SK-N-SH treated with all-trans-retinoic acid at 6 μM for 48 hours (cell line): ENCODE measurements at regions not wholly inside any gene's neighbourhood (a gene's known extent, or its start where the extent isn't known, plus 50 kb on each side); places are given as distances from the start of the nearest gene placed in this dataset.

ENCODE experiments used
- ARNTL ChIP-seq: fragments of 450-650 bp; formaldehyde crosslinking; IDR thresholded peaks from 2 replicates; pipeline ENCODE4 v1.5.0; 2020; ENCODE audit warnings: low read depth, mild to moderate bottlenecking, moderate library complexity, borderline replicate concordance
- BACH2 ChIP-seq: fragments of 250-450 bp; sonication (Bioruptor Pico); IDR thresholded peaks from 2 replicates; pipeline ENCODE4 v1.9.0; 2021; ENCODE audit warnings: mild to moderate bottlenecking, borderline replicate concordance
- CSDC2 ChIP-seq: fragments of 250-450 bp; sonication (Bioruptor Pico); IDR thresholded peaks from 2 replicates; pipeline ENCODE4 v1.5.0; 2020; ENCODE audit warnings: mild to moderate bottlenecking, moderate library complexity
- RARB ChIP-seq: fragments of 250-450 bp; sonication (Bioruptor Pico); IDR thresholded peaks from 2 replicates; pipeline ENCODE4 v1.8.0; 2021; ENCODE audit warnings: mild to moderate bottlenecking, moderate library complexity
- SNAI2 ChIP-seq: fragments of 250-450 bp; sonication (Bioruptor Pico); IDR thresholded peaks from 2 replicates; pipeline ENCODE4 v1.5.0; 2020; ENCODE audit warnings: mild to moderate bottlenecking, moderate library complexity
- ZFP3 ChIP-seq: fragments of 250-450 bp; sonication (Bioruptor Pico); IDR thresholded peaks from 2 replicates; pipeline ENCODE4 v1.5.0; 2020; ENCODE audit warnings: mild to moderate bottlenecking, moderate library complexity
- ZFP30 ChIP-seq: fragments of 450-650 bp; formaldehyde crosslinking; IDR thresholded peaks from 2 replicates; pipeline ENCODE4 v1.5.0; 2022; ENCODE audit warnings: mild to moderate bottlenecking, moderate library complexity
- ZNF565 ChIP-seq: fragments of 450-650 bp; formaldehyde crosslinking; conservative IDR thresholded peaks from 2 replicates; pipeline ENCODE4 v1.5.0; 2020; ENCODE audit warnings: low read depth, mild to moderate bottlenecking, moderate library complexity
- ZNF8 ChIP-seq: fragments of 450-650 bp; formaldehyde crosslinking; IDR thresholded peaks from 2 replicates; pipeline ENCODE4 v1.5.0; 2020; ENCODE audit warnings: mild to moderate bottlenecking, moderate library complexity
- TF ChIP-seq, protein P1 (sequence below): fragments of 250-450 bp; sonication (Bioruptor Pico); IDR thresholded peaks from 2 replicates; pipeline ENCODE4 v1.5.0; 2020; ENCODE audit warnings: mild to moderate bottlenecking, moderate library complexity
- TF ChIP-seq, protein P2 (sequence below): fragments of 250-450 bp; sonication (Bioruptor Pico); IDR thresholded peaks from 2 replicates; pipeline ENCODE4 v1.8.0; 2021; ENCODE audit warnings: low read depth, mild to moderate bottlenecking, moderate library complexity, borderline replicate concordance

DNA sequence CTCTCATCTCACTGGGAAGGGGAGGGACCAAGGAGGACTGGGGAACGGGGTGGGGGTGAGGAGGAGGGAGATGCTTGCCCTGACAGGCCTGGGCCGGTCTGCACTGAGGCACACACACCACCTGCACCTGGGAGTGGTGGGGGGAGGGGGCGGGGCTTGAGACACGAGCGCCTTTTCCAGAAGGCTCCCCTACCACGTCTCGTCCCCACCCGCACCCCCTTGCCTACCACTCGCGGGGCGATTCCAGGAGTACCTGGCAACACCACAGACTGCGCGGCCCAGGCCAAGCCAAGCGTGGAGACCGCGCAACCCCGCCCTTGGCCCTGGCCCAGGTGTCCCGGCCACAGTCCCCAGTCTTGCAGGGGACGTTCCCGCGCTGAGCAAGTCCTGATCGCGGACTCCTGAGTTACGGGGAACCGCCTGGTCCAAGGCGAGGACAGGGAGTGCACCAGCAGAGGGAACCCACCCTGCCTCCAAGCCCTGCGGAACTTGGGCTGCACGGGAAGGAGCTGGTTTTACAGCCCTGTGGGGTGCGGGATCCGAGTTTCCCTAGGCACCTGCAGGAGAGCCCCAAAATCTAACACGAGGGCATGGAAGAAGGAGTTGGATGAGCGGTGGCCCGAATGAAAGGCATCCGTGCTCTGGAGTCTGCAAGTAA, 68.1 kb upstream of the SH3GL3 start:
- TF ChIP-seq SNAI2 (no peak), ZFP3 (CRISPR knock-in tag) (no peak), RARB (CRISPR knock-in tag) (no peak), ZFP30 (CRISPR knock-in tag) (no peak), ZNF565 (no peak), BACH2 (CRISPR knock-in tag) (no peak), ARNTL (CRISPR knock-in tag) (no peak), ZNF8 (CRISPR knock-in tag) (no peak), CSDC2 (CRISPR knock-in tag) (no peak)
- TF ChIP-seq, protein P1, sequence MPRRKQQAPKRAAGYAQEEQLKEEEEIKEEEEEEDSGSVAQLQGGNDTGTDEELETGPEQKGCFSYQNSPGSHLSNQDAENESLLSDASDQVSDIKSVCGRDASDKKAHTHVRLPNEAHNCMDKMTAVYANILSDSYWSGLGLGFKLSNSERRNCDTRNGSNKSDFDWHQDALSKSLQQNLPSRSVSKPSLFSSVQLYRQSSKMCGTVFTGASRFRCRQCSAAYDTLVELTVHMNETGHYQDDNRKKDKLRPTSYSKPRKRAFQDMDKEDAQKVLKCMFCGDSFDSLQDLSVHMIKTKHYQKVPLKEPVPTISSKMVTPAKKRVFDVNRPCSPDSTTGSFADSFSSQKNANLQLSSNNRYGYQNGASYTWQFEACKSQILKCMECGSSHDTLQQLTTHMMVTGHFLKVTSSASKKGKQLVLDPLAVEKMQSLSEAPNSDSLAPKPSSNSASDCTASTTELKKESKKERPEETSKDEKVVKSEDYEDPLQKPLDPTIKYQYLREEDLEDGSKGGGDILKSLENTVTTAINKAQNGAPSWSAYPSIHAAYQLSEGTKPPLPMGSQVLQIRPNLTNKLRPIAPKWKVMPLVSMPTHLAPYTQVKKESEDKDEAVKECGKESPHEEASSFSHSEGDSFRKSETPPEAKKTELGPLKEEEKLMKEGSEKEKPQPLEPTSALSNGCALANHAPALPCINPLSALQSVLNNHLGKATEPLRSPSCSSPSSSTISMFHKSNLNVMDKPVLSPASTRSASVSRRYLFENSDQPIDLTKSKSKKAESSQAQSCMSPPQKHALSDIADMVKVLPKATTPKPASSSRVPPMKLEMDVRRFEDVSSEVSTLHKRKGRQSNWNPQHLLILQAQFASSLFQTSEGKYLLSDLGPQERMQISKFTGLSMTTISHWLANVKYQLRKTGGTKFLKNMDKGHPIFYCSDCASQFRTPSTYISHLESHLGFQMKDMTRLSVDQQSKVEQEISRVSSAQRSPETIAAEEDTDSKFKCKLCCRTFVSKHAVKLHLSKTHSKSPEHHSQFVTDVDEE (CRISPR knock-in tag), result no peak
- TF ChIP-seq, protein P2, sequence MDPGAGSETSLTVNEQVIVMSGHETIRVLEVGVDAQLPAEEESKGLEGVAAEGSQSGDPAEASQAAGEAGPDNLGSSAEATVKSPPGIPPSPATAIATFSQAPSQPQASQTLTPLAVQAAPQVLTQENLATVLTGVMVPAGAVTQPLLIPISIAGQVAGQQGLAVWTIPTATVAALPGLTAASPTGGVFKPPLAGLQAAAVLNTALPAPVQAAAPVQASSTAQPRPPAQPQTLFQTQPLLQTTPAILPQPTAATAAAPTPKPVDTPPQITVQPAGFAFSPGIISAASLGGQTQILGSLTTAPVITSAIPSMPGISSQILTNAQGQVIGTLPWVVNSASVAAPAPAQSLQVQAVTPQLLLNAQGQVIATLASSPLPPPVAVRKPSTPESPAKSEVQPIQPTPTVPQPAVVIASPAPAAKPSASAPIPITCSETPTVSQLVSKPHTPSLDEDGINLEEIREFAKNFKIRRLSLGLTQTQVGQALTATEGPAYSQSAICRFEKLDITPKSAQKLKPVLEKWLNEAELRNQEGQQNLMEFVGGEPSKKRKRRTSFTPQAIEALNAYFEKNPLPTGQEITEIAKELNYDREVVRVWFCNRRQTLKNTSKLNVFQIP (CRISPR knock-in tag), result no peak
